ENCODE measurements at regions not wholly inside any gene's neighbourhood (a gene's known extent, or its start where the extent isn't known, plus 50 kb on each side); places are given as distances from the start of the nearest gene placed in this dataset.
A peak's percentile ranks its signal among the peaks of the same experiment; 100 is the strongest.

- 72% methylated on average over 1 of the region's 1 CpG for WGBS
- TF ChIP-seq POLR2AphosphoS5 (IDR thresholded peaks at IDR 0.05) (no peak), POLR2A (IDR thresholded peaks at IDR 0.05; ENCODE audit: low read depth) (no peak), EP300 (IDR thresholded peaks at IDR 0.05) (no peak), CTCF (IDR thresholded peaks at IDR 0.05) (no peak)
- no peak for DNase-seq (ENCODE audit: extremely low spot score)
- no peaks in the 10 kb centered on the region for H3K4me1 ChIP-seq
- H3K9me3 ChIP-seq: no peaks in the 10 kb centered on the region
- H3K4me3 ChIP-seq: no peak overlapping the region
- H3K27me3 ChIP-seq: no peaks in the 10 kb centered on the region
- intact Hi-C loops (cut with DNase I): no loop called here
- no peak overlapping the region for H3K27ac ChIP-seq (replicated peaks in 1 of 4)
- no peaks in the 10 kb centered on the region for H3K36me3 ChIP-seq
Measured at GRCh38 chr7:25297278-25297677, 69.0 kb upstream of the NPVF start.

GRCh38 chr7:25303281-25304181 lies 75.2 kb upstream of the NPVF start:
- DNase-seq (ENCODE audit: extremely low spot score): no peak
- Histone ChIP-seq H3K36me3 (no peaks in the 10 kb centered on the region), H3K27me3 (no peaks in the 10 kb centered on the region), H3K9me3 (no peaks in the 10 kb centered on the region), H3K4me3 (peak overlapping the region in 2 of 4 donors; percentile 7 to 15), H3K4me1 (peaks cover 0 to 28% (median 22%) of the 10 kb centered on the region in 4 donors), H3K27ac (replicated peaks in 1 of 4) (peak overlapping the region; percentile 18 to 68 (median 47))
- intact Hi-C loops (cut with DNase I): no loop called here
- TF ChIP-seq EP300 (IDR thresholded peaks at IDR 0.05) (no peak), POLR2A (IDR thresholded peaks at IDR 0.05; ENCODE audit: low read depth) (no peak), CTCF (IDR thresholded peaks at IDR 0.05) (no peak), POLR2AphosphoS5 (IDR thresholded peaks at IDR 0.05) (peak; percentile 43 to 80)
- WGBS: 33% methylated on average over 3 of the region's 3 CpGs

GRCh38 chr7:25304691-25305090 lies 76.4 kb upstream of the NPVF start:
- no peaks in the 10 kb centered on the region for H3K27me3 ChIP-seq
- intact Hi-C loops (cut with DNase I): no loop called here
- TF ChIP-seq POLR2A (IDR thresholded peaks at IDR 0.05; ENCODE audit: low read depth) (no peak), CTCF (IDR thresholded peaks at IDR 0.05) (no peak), POLR2AphosphoS5 (IDR thresholded peaks at IDR 0.05) (no peak), EP300 (IDR thresholded peaks at IDR 0.05) (no peak)

GRCh38 chr7:25305831-25306230 lies 77.5 kb upstream of the NPVF start:
- H3K27me3 ChIP-seq: no peaks in the 10 kb centered on the region
- no peaks in the 10 kb centered on the region for H3K36me3 ChIP-seq
- intact Hi-C loops (cut with DNase I): no loop called here
- no peak for DNase-seq (ENCODE audit: extremely low spot score)
- 90% methylated on average over 1 of the region's 1 CpG for WGBS
- TF ChIP-seq EP300 (IDR thresholded peaks at IDR 0.05): no peak
- TF ChIP-seq CTCF (IDR thresholded peaks at IDR 0.05): no peak
- TF ChIP-seq POLR2A (IDR thresholded peaks at IDR 0.05; ENCODE audit: low read depth): no peak
- TF ChIP-seq POLR2AphosphoS5 (IDR thresholded peaks at IDR 0.05): no peak
- H3K4me3 ChIP-seq: no peak overlapping the region
- peaks cover 0 to 39% (median 31%) of the 10 kb centered on the region in 4 donors for H3K4me1 ChIP-seq
- H3K27ac ChIP-seq (replicated peaks in 1 of 4): no peak overlapping the region
- H3K9me3 ChIP-seq: no peaks in the 10 kb centered on the region

More at GRCh38 chr7:25304691-25305090, 76.4 kb upstream of the NPVF start:
- 70% methylated on average over 4 of the region's 4 CpGs for WGBS
- no peaks in the 10 kb centered on the region for H3K9me3 ChIP-seq
- DNase-seq (ENCODE audit: extremely low spot score): no peak
- H3K4me1 ChIP-seq: peaks cover 0 to 38% (median 31%) of the 10 kb centered on the region in 4 donors
- no peak overlapping the region for H3K4me3 ChIP-seq
- H3K27ac ChIP-seq (replicated peaks in 1 of 4): no peak overlapping the region
- no peaks in the 10 kb centered on the region for H3K36me3 ChIP-seq
